CD14-positive monocyte (primary cell): ENCODE measurements at regions not wholly inside any gene's neighbourhood (a gene's known extent, or its start where the extent isn't known, plus 50 kb on each side); places are given as distances from the start of the nearest gene placed in this dataset.

Experiments used
- DNase-seq, 3 donors: peaks; one replicate each; pipeline ENCODE4 v3.0.0-alpha.2; 2011 to 2022
- H2AFZ ChIP-seq: 2 replicates; pipeline ENCODE4 v1.6.0; 2012; ENCODE audit warnings: mild to moderate bottlenecking, low read depth, low read length, inconsistent platforms; ENCODE audit not compliant: insufficient read depth, poor library complexity, severe bottlenecking
- H3K27ac ChIP-seq, 2 donors: 1 replicate in 1 of 2; 2 replicates in 1 of 2; pipeline ENCODE4 v1.5.1; 2012 to 2013; ENCODE audit warnings: low read length in 2 of 2, control low read depth in 1 of 2, inconsistent platforms in 1 of 2, low read depth in 1 of 2, mild to moderate bottlenecking in 1 of 2
- H3K27me3 ChIP-seq, 2 donors: one replicate each; pipeline versions ENCODE4 v1.6.0 to v1.6.1; 2011 to 2013; ENCODE audit warnings: low read length in 2 of 2; ENCODE audit not compliant: control insufficient read depth in 2 of 2, insufficient read depth in 2 of 2
- H3K36me3 ChIP-seq, 2 donors: replicated peaks in 1 of 2; 1 replicate in 1 of 2; 2 replicates in 1 of 2; pipeline versions ENCODE4 v1.5.1 to v1.6.1; 2012 to 2013; ENCODE audit warnings: low read length in 2 of 2, control low read depth in 1 of 2, inconsistent platforms in 1 of 2, mild to moderate bottlenecking in 1 of 2; ENCODE audit not compliant: insufficient read depth in 2 of 2, control insufficient read depth in 1 of 2
- H3K4me1 ChIP-seq, 2 donors: 1 replicate in 1 of 2; 2 replicates in 1 of 2; pipeline versions ENCODE4 v1.5.1 to v1.6.1; 2012 to 2013; ENCODE audit warnings: low read length in 2 of 2, control low read depth in 1 of 2, inconsistent platforms in 1 of 2, mild to moderate bottlenecking in 1 of 2, moderate library complexity in 1 of 2; ENCODE audit not compliant: insufficient read depth in 2 of 2, control insufficient read depth in 1 of 2
- H3K4me2 ChIP-seq: replicated peaks from 2 replicates; pipeline ENCODE3; 2012; ENCODE audit warnings: low read length, moderate library complexity, mild to moderate bottlenecking; ENCODE audit not compliant: poor library complexity, severe bottlenecking; ENCODE audit errors: extremely low read depth
- H3K4me3 ChIP-seq, 3 experiments: fragments of 200-600 bp in 1 of 3; sonication (generic) in 1 of 3; replicated peaks in 1 of 3; 1 replicate in 2 of 3; 2 replicates in 1 of 3; pipeline ENCODE4 v1.5.1; 2011 to 2013; ENCODE audit warnings: low read length in 3 of 3, mild to moderate bottlenecking in 3 of 3, control low read depth in 2 of 3, low read depth in 2 of 3, inconsistent platforms in 1 of 3, moderate library complexity in 1 of 3
- H3K79me2 ChIP-seq: 2 replicates; pipeline ENCODE4 v1.6.0; 2012; ENCODE audit warnings: mild to moderate bottlenecking, control low read depth, inconsistent platforms, low read length, moderate library complexity; ENCODE audit not compliant: insufficient read depth
- H3K9ac ChIP-seq: 2 replicates; pipeline ENCODE4 v1.6.0; 2017; ENCODE audit warnings: low read length, mild to moderate bottlenecking; ENCODE audit not compliant: insufficient read depth, poor library complexity, severe bottlenecking
- H3K9me3 ChIP-seq, 2 donors: replicated peaks in 1 of 2; 1 replicate in 1 of 2; 2 replicates in 1 of 2; pipeline versions ENCODE4 v1.5.1 to v1.6.1; 2012 to 2013; ENCODE audit warnings: low read length in 2 of 2, control low read depth in 1 of 2; ENCODE audit not compliant: control insufficient read depth in 1 of 2, insufficient read depth in 1 of 2
- H4K20me1 ChIP-seq: 2 replicates; pipeline ENCODE4 v1.6.0; 2012; ENCODE audit warnings: mild to moderate bottlenecking, low read length, control low read depth, moderate library complexity; ENCODE audit not compliant: insufficient read depth
- H3K27ac Mint-ChIP-seq, 7 donors: one replicate each; pipeline ENCODE4 v1.8.0; 2020; ENCODE audit warnings: mild to moderate bottlenecking in 7 of 7, mixed read lengths in 7 of 7, moderate library complexity in 6 of 7, inconsistent platforms in 2 of 7
- H3K27me3 Mint-ChIP-seq, 3 donors: one replicate each; pipeline ENCODE4 v1.8.0; 2021 to 2022; ENCODE audit warnings: low read depth in 3 of 3, mild to moderate bottlenecking in 3 of 3, mixed read lengths in 3 of 3, moderate library complexity in 3 of 3, inconsistent platforms in 1 of 3
- H3K36me3 Mint-ChIP-seq, 2 donors: one replicate each; pipeline ENCODE4 v1.8.0; 2020; ENCODE audit warnings: mixed read lengths in 2 of 2, inconsistent platforms in 1 of 2, mild to moderate bottlenecking in 1 of 2
- H3K4me1 Mint-ChIP-seq: one replicate; pipeline ENCODE4 v1.8.0; 2020; ENCODE audit warnings: mild to moderate bottlenecking, mixed read lengths
- H3K4me3 Mint-ChIP-seq, 2 donors: one replicate each; pipeline ENCODE4 v1.8.0; 2020; ENCODE audit warnings: mild to moderate bottlenecking in 2 of 2, mixed read lengths in 2 of 2, moderate library complexity in 1 of 2
- H3K9me3 Mint-ChIP-seq, 7 donors: one replicate each; pipeline ENCODE4 v1.8.0; 2020 to 2022; ENCODE audit warnings: mixed read lengths in 7 of 7, mild to moderate bottlenecking in 6 of 7, moderate library complexity in 6 of 7, inconsistent platforms in 2 of 7
- WGBS: methylation state at CpG from one replicate; pipeline ENCODE4 v1.1.5; 2013; ENCODE audit warnings: missing lambda C conversion rate; ENCODE audit not compliant: insufficient coverage; 5-methylcytosine and 5-hydroxymethylcytosine counted together
- intact Hi-C, 2 donors: fragments of 100-400 bp; cut with micrococcal nuclease; formaldehyde crosslinking; loops; one replicate each; pipeline versions ENCODE4 v1.15.0 to v1.15.1; 2023
- TF ChIP-seq, protein P1 (sequence below): fragments of 200-600 bp; IDR thresholded peaks from one replicate; pipeline ENCODE4 v1.8.0; 2022; ENCODE audit warnings: antibody characterized with exemption, mild to moderate bottlenecking

DNA sequence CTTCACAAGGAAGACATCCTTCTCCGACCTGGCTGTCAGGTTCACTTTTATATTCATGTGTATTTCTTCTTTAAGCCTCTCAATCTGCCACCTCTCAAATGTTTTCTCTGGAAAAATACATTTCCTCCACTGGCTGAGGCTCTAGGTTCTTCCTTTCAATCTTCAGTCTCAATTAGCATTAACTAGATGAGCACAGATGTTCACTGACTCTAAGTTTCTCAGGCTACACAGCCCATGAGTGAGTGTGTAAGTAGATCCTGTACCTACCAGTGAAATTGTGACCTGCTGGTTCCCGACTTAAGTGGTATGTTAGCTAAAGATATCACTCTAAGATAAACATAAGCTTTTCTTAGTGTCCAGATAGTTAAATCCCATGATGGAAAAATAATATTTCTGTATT lies 206.9 kb downstream of the ADAMTS15 start:
- TF ChIP-seq, protein P1, sequence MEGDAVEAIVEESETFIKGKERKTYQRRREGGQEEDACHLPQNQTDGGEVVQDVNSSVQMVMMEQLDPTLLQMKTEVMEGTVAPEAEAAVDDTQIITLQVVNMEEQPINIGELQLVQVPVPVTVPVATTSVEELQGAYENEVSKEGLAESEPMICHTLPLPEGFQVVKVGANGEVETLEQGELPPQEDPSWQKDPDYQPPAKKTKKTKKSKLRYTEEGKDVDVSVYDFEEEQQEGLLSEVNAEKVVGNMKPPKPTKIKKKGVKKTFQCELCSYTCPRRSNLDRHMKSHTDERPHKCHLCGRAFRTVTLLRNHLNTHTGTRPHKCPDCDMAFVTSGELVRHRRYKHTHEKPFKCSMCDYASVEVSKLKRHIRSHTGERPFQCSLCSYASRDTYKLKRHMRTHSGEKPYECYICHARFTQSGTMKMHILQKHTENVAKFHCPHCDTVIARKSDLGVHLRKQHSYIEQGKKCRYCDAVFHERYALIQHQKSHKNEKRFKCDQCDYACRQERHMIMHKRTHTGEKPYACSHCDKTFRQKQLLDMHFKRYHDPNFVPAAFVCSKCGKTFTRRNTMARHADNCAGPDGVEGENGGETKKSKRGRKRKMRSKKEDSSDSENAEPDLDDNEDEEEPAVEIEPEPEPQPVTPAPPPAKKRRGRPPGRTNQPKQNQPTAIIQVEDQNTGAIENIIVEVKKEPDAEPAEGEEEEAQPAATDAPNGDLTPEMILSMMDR: no peak
- no peaks in the 10 kb centered on the region for H3K27me3 ChIP-seq
- H3K79me2 ChIP-seq: no peaks in the 10 kb centered on the region
- H4K20me1 ChIP-seq: no peaks in the 10 kb centered on the region
- no peak overlapping the region for H3K9ac ChIP-seq
- H3K27ac ChIP-seq: no peak overlapping the region
- H3K4me2 ChIP-seq: no peak overlapping the region
- H3K9me3 ChIP-seq: no peaks in the 10 kb centered on the region
- no peak for DNase-seq
- Mint-ChIP-seq H3K4me1 (no peaks in the 10 kb centered on the region), H3K27ac (no peak overlapping the region), H3K36me3 (no peaks in the 10 kb centered on the region), H3K9me3 (peaks cover 0 to 5% (median 2%) of the 10 kb centered on the region in 7 donors), H3K27me3 (peaks cover 0 to 1% (median 0%) of the 10 kb centered on the region in 3 donors), H3K4me3 (no peak overlapping the region)
- H3K4me3 ChIP-seq: no peak overlapping the region
- 100% methylated on average over 1 of the region's 2 CpGs for WGBS
- H3K4me1 ChIP-seq: no peaks in the 10 kb centered on the region
- H3K36me3 ChIP-seq: no peaks in the 10 kb centered on the region
- intact Hi-C loops: no loop called here
- H2AFZ ChIP-seq: no peak overlapping the region

DNA sequence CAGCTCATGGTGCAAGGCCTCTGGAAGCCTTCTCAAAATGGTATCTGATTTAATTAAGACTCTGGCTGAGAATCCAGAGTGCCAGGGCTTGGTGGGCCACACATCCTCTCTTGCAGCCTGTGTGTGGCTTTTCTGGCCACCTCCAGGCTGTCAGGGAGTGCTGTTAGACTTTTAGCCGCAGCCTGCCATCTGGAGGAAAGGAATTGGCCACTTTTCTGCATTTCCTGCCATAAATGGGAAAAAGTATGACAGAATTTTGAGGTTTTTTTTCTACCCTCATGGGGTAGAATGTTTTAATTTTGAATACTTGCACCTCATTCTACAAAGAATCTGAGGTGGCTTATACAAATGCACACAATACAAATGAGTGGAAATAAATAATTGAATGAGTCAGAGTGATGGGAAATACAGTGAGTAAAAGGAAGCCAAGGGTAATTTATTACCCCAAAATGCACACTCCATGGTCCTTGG lies 218.4 kb downstream of the ADAMTS15 start:
- H4K20me1 ChIP-seq: no peaks in the 10 kb centered on the region
- Mint-ChIP-seq H3K9me3 (peaks cover 0 to under 1% (median 0%) of the 10 kb centered on the region in 7 donors), H3K4me3 (peak overlapping the region in 1 of 2 donors; percentile 9), H3K27ac (no peak overlapping the region), H3K4me1 (no peaks in the 10 kb centered on the region), H3K27me3 (peaks cover 0 to 2% (median 0%) of the 10 kb centered on the region in 3 donors), H3K36me3 (no peaks in the 10 kb centered on the region)
- no peaks in the 10 kb centered on the region for H3K9me3 ChIP-seq
- no peaks in the 10 kb centered on the region for H3K36me3 ChIP-seq
- DNase-seq: no peak
- H3K27me3 ChIP-seq: no peaks in the 10 kb centered on the region
- TF ChIP-seq, protein P1: no peak
- no peaks in the 10 kb centered on the region for H3K4me1 ChIP-seq
- H3K9ac ChIP-seq: no peak overlapping the region
- no peak overlapping the region for H3K27ac ChIP-seq
- no peak overlapping the region for H3K4me2 ChIP-seq
- no peaks in the 10 kb centered on the region for H3K79me2 ChIP-seq
- intact Hi-C loops: no loop called here
- H2AFZ ChIP-seq: no peak overlapping the region
- WGBS: no CpG with 5 or more reads among the region's 1 CpG
- H3K4me3 ChIP-seq: no peak overlapping the region
